GM18868 (cell line): ENCODE measurements at regions not wholly inside any gene's neighbourhood (a gene's known extent, or its start where the extent isn't known, plus 50 kb on each side); places are given as distances from the start of the nearest gene placed in this dataset.
"Not testable (repeated sequence)": the region's sequence is repeated elsewhere in the genome, so short reads cannot be mapped to it uniquely, and the experiment has no call there.

ENCODE experiments used
- ATAC-seq: cut with Tn5 transposase; IDR thresholded peaks from one replicate; pipeline ENCODE4 v1.9.1; 2021; ENCODE audit warnings: mild to moderate bottlenecking, moderate library complexity; ENCODE audit not compliant: unreplicated experiment

DNA sequence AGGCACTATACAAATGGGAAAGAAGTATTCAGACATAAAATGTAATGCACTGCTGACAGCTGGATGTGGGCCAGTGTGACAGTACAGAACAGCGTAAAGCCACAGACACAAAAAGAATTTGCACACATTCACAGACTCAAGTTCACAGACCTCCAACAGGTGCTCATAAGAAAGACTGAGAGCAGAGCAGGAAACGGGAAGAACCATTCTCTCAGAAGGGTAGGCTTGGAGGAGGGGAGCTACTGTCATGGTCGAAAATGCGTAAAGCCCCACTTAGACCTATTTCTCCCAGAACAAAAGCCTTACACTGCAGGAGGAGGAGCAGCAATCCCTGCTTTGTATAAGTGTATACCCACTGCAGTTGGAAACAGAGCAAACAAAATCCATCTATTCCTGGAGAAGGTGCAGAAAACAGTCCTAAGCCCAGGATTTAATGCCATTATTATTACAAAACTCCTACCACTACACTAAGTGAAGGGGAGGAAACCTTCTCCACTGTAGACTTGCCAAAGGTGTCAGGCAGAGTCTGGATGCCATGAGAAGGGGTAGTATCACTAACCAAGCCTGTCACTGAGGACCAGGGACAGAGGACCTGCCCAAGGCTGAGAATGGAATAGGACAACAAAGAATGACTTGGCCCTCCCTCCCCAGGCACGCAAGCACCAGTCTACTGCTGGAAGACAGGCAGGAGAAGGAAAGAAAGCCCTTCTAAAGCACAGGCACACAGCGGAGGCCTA is 103.0 kb upstream of the FAM25C start:
- not testable (repeated sequence) for ATAC-seq

DNA sequence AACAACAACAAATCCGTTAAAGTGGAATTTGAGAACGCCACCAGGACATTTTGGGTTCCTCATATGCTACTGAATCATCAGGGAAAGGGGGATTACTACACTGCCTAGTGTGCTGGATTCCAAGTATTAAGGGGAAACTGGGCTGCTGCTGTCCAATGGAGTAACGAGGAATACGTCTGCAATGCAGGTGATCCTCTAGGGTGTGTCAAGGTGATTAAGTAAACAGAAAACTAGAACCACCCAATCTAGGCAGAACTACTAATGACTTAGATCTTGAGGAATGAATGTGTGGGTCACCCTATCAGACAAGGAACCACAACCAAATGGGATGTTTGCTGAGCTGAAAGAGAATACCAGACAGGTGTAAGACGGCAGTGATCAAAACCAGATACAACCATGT is 99.3 kb upstream of the FAM25C start:
- not testable (repeated sequence) for ATAC-seq

DNA sequence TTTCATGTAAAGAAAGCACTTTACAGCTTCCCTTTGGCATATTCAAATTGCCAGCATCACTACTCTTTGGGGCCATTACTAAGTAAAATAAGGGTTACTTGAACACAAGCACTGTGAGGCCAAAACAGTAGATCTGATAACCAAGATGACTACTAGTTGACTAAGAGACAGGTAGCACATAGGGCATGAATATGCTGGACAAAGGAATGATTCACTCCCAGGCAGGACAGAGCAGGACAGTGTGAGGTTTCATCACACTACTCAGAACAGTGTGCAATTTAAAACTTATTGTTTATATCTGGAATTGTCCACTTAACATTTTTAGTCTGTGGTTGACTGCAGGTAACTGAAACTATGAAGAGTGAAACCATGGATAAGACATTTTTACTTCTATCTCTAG is 91.1 kb upstream of the FAM25C start:
- not testable (repeated sequence) for ATAC-seq

DNA sequence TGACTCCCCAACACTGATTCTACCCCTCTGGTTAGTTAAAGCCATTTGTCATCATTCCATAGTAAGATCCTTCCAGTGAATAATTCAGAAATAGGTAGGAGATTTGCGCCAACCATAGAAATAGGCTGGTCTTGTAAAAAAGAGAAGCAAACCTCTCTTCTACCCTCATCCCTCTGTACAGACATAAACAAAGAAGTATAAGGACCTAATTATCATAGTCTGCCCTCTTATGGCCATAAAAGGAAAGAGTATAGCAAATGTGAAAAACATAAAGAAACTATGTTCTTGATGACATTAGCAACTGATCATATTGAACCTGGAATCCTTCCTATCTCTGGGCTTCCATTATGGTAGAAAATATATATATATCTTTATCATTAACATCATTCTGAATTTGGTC is 88.5 kb upstream of the FAM25C start:
- not testable (repeated sequence) for ATAC-seq

DNA sequence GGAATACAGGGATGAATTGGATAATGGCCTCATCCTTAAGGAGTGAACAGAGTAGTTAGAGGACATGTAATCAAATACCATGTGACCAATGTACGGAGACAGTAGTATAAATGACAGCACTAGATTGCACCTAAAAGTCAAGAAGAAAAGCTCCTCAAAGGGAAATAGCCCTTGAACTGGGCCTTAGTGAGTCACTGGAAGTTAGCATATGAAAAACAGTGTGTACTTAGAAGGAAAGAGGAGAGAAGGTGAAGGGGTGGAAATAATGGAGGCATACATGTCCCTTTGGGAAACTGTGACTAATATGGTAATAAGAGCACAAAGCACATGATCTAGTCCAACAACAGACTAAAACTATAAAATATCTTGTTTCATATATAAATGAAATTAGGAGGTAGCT is 84.9 kb upstream of the FAM25C start:
- not testable (repeated sequence) for ATAC-seq

DNA sequence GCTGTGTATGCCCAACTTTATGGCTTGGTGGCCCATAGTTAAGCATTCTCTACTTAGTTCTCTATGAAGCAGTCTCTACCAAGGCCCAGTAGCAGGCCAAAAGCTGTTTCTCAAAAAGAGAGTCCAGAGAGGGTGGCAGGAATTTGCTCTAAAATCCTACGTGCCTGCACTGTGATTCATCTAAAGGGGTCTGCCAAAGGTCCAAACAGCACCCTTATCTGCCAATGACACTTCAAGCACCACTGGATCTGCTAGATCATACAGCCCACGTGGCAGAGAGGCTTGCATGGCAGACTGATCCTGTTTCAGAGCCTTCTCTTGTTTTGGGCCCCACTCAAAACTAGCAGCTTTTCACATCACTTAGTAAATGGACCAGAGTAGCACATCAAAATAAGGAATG is 71.6 kb upstream of the FAM25C start:
- ATAC-seq: not testable (repeated sequence)

DNA sequence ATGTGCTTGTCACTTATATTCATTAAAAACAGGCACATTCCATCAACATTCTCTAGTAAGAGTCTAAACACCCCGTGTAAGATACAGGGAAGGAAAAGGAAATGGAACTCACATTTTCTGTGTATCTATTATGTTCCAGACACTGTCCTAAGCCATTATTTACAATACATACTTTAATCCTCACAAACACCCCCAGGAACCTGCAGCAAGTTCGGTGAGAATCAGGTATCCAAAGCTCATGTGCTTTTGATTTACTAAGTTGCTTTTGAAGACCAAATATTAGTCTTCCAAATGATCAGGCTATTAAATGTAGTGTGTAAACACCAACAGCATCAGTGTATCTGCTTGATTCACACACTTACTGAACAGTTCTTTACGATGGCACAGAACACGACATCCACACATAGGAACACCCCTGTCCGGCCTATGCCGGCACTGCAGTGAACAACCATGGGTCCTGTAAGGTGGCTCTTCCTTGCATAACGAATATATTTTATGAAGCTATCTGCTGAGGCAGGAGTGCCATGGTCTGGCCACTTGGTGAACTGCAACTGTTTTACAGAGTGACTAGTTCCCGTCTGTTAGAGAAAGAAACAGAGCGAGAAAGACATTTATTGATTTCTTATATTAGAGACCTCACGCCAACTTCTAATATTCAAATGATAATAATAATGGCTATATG is 64.5 kb upstream of the FAM25C start:
- ATAC-seq: peak; percentile 99

DNA sequence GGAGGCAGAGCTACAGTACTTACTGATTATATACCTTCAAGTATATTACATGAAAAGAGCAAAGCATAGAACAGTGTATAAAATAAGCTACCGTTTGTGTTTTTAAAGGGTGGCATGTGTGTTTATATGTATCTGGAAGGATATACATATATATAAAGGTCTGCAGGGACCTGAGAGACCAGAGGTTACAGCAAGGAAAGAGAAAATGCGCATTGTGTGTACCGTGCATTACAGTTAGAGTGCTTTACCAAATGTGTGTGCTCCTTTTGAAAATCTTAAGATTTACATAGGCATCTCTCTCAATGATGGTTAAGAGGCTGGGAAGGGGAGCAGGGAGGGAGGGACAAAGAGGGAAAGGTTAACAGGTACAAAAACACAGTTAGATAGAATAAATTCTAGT is 55.8 kb upstream of the FAM25C start:
- ATAC-seq: not testable (repeated sequence)
